ENCODE measurements at regions not wholly inside any gene's neighbourhood (a gene's known extent, or its start where the extent isn't known, plus 50 kb on each side); places are given as distances from the start of the nearest gene placed in this dataset.

- H3K4me2 ChIP-seq (ENCODE audit: low read length) = no peak overlapping the region
- H3K79me2 ChIP-seq (ENCODE audit: insufficient read depth, low read depth, low read length) = no peaks in the 10 kb centered on the region
- H2AFZ ChIP-seq (ENCODE audit: low read length) = no peak overlapping the region
- TF ChIP-seq CTCF (conservative IDR thresholded peaks at IDR 0.05; ENCODE audit: low read length) (no peak), EZH2phosphoT487 (IDR thresholded peaks at IDR 0.05; ENCODE audit: borderline replicate concordance, low read depth, low read length) (no peak)
- no TSS peak for BruUV-seq (replicated peaks)
- H3K36me3 ChIP-seq (ENCODE audit: insufficient read depth, low read length) = no peaks in the 10 kb centered on the region
- no peaks in the 10 kb centered on the region for H3K4me1 ChIP-seq (ENCODE audit: insufficient read depth, low read length, poor library complexity, severe bottlenecking)
- CTCF ChIA-PET (ENCODE audit: unreplicated experiment) = no interaction called here
- H3K4me3 ChIP-seq (ENCODE audit: low read depth, low read length, poor library complexity, severe bottlenecking) = no peak overlapping the region
- H3K9me2 ChIP-seq (ENCODE audit: insufficient read depth, low read length) = no peaks in the 10 kb centered on the region
- H4K20me1 ChIP-seq (ENCODE audit: insufficient read depth, low read length) = no peaks in the 10 kb centered on the region
- intact Hi-C loops (cut with micrococcal nuclease; ENCODE audit: unreplicated experiment) = no loop called here
- no peak overlapping the region for H3K27ac ChIP-seq (ENCODE audit: low read depth, low read length, poor library complexity, severe bottlenecking)
- H3K9me3 ChIP-seq (ENCODE audit: low read length) = no peaks in the 10 kb centered on the region
- POLR2A ChIA-PET = no interaction called here
- DNase-seq (ENCODE audit: low spot score) = no peak
These were observed 581.6 kb downstream of the CETN3 start for GRCh38 chr5:89827960-89828359.

- H4K20me1 ChIP-seq (ENCODE audit: insufficient read depth, low read length) = no peaks in the 10 kb centered on the region
- CTCF ChIA-PET (ENCODE audit: unreplicated experiment) = no interaction called here
- intact Hi-C loops (cut with micrococcal nuclease; ENCODE audit: unreplicated experiment) = no loop called here
- no peak overlapping the region; the same call in 1 of the 2 replicates for H3K4me2 ChIP-seq (ENCODE audit: low read length)
- no peaks in the 10 kb centered on the region for H3K79me2 ChIP-seq (ENCODE audit: insufficient read depth, low read depth, low read length)
- no peak overlapping the region for H2AFZ ChIP-seq (ENCODE audit: low read length)
- no peaks in the 10 kb centered on the region for H3K9me2 ChIP-seq (ENCODE audit: insufficient read depth, low read length)
- H3K27ac ChIP-seq (ENCODE audit: low read depth, low read length, poor library complexity, severe bottlenecking) = no peak overlapping the region
- BruUV-seq (replicated peaks) = no TSS peak
- POLR2A ChIA-PET = no interaction called here
- no peak overlapping the region for H3K4me3 ChIP-seq (ENCODE audit: low read depth, low read length, poor library complexity, severe bottlenecking)
- TF ChIP-seq CTCF (conservative IDR thresholded peaks at IDR 0.05; ENCODE audit: low read length) (no peak), EZH2phosphoT487 (IDR thresholded peaks at IDR 0.05; ENCODE audit: borderline replicate concordance, low read depth, low read length) (no peak)
- no peak for DNase-seq (ENCODE audit: low spot score)
- H3K9me3 ChIP-seq (ENCODE audit: low read length) = no peaks in the 10 kb centered on the region
- no peaks in the 10 kb centered on the region for H3K36me3 ChIP-seq (ENCODE audit: insufficient read depth, low read length)
- H3K4me1 ChIP-seq (ENCODE audit: insufficient read depth, low read length, poor library complexity, severe bottlenecking) = no peaks in the 10 kb centered on the region
These were observed 582.2 kb downstream of the CETN3 start for GRCh38 chr5:89827359-89827758.

- Histone ChIP-seq H3K27ac (ENCODE audit: low read depth, low read length, poor library complexity, severe bottlenecking) (no peak overlapping the region), H3K4me1 (ENCODE audit: insufficient read depth, low read length, poor library complexity, severe bottlenecking) (no peaks in the 10 kb centered on the region), H3K36me3 (ENCODE audit: insufficient read depth, low read length) (no peaks in the 10 kb centered on the region), H4K20me1 (ENCODE audit: insufficient read depth, low read length) (no peaks in the 10 kb centered on the region), H3K9me2 (ENCODE audit: insufficient read depth, low read length) (no peaks in the 10 kb centered on the region), H2AFZ (ENCODE audit: low read length) (no peak overlapping the region), H3K79me2 (ENCODE audit: insufficient read depth, low read depth, low read length) (no peaks in the 10 kb centered on the region), H3K4me2 (ENCODE audit: low read length) (no peak overlapping the region; the same call in 1 of the 2 replicates), H3K4me3 (ENCODE audit: low read depth, low read length, poor library complexity, severe bottlenecking) (no peak overlapping the region), H3K9me3 (ENCODE audit: low read length) (no peaks in the 10 kb centered on the region)
- ChIA-PET CTCF (ENCODE audit: unreplicated experiment) (no interaction called here), POLR2A (no interaction called here)
- TF ChIP-seq CTCF (conservative IDR thresholded peaks at IDR 0.05; ENCODE audit: low read length) (no peak), EZH2phosphoT487 (IDR thresholded peaks at IDR 0.05; ENCODE audit: borderline replicate concordance, low read depth, low read length) (no peak)
- intact Hi-C loops (cut with micrococcal nuclease; ENCODE audit: unreplicated experiment) = no loop called here
- no peak for DNase-seq (ENCODE audit: low spot score)
- BruUV-seq (replicated peaks) = no TSS peak
These were observed 582.6 kb downstream of the CETN3 start for GRCh38 chr5:89826938-89827337.

All from OCI-LY7 (cell line).